GM23248 (cell line): ENCODE measurements at regions not wholly inside any gene's neighbourhood (a gene's known extent, or its start where the extent isn't known, plus 50 kb on each side); places are given as distances from the start of the nearest gene placed in this dataset.

Experiments
- EZH2 ChIP-seq: fragments of 200-600 bp; sonication (generic); IDR thresholded peaks from 2 replicates; pipeline ENCODE4 v1.6.1; 2018; ENCODE audit warnings: antibody characterized with exemption, mild to moderate bottlenecking; ENCODE audit not compliant: insufficient read depth, poor library complexity, severe bottlenecking
- EZH2phosphoT487 ChIP-seq: fragments of 200-600 bp; sonication (generic); IDR thresholded peaks from 2 replicates; pipeline ENCODE4 v1.6.1; 2018; ENCODE audit warnings: antibody characterized with exemption, moderate library complexity, mild to moderate bottlenecking, low read depth; ENCODE audit not compliant: insufficient read depth

DNA sequence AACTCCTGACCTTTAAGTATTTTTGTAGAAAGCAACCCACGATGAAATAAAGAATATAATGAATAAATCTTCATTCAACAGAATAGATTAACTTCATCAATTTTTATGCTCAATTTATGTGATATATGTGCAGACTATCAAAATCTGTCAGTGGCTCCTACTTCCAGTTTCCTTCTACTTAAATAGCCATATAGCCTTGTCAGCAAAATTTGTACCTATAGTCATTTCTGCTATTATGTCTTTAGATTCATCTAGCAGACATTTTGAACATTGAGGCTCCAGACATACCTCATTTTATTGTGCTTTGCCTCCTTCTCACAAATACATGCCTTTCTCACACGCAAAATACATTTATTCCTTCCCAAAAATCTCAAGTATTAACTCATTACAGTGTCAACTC, 971.7 kb downstream of the FAM133A start:
- TF ChIP-seq EZH2 = no peak
- no peak for TF ChIP-seq EZH2phosphoT487
